ENCODE measurements at regions not wholly inside any gene's neighbourhood (a gene's known extent, or its start where the extent isn't known, plus 50 kb on each side); places are given as distances from the start of the nearest gene placed in this dataset.

DNA sequence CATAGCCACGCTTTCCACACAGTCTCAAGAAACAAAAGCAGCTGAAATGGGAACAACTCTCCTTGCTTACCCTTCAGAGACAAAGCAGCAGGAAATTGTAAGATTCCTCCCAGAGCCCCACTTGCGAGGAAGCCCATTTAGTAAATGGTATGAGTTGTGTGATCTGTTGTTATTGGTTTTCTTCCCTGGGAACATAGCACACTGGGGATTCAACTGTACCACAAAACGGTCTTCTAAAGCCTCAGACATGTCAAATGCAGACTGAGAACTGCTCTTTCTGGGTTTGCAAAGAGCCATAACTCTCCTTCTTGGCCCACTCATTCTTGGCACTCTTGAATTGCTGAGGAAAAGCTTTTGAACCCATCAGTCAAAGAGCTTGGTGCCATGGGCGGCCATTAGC lies 101.0 kb upstream of the COL8A1 start:
- Mint-ChIP-seq H3K9me3 (no peaks in the 10 kb centered on the region), H3K4me1 (no peaks in the 10 kb centered on the region), H3K27me3 (ENCODE audit: low read depth in 2 of 2) (no peaks in the 10 kb centered on the region), H3K36me3 (no peaks in the 10 kb centered on the region), H3K27ac (no peak overlapping the region), H3K4me3 (no peak overlapping the region)
- Histone ChIP-seq H3K4me3 (ENCODE audit: low read length) (no peak overlapping the region), H3K9me3 (ENCODE audit: control insufficient read depth, insufficient read depth, low read length) (no peaks in the 10 kb centered on the region), H3K4me1 (ENCODE audit: control insufficient read depth, insufficient read depth, low read length) (no peaks in the 10 kb centered on the region), H3K27me3 (ENCODE audit: control insufficient read depth, insufficient read depth, low read length) (no peaks in the 10 kb centered on the region), H3K36me3 (ENCODE audit: control insufficient read depth, insufficient read depth, low read length) (no peaks in the 10 kb centered on the region), H3K27ac (ENCODE audit: low read length) (no peak overlapping the region)
- DNase-seq (no peak), ATAC-seq (no peak)
- intact Hi-C loops (cut with micrococcal nuclease): no loop called here
- TF ChIP-seq, protein P1, sequence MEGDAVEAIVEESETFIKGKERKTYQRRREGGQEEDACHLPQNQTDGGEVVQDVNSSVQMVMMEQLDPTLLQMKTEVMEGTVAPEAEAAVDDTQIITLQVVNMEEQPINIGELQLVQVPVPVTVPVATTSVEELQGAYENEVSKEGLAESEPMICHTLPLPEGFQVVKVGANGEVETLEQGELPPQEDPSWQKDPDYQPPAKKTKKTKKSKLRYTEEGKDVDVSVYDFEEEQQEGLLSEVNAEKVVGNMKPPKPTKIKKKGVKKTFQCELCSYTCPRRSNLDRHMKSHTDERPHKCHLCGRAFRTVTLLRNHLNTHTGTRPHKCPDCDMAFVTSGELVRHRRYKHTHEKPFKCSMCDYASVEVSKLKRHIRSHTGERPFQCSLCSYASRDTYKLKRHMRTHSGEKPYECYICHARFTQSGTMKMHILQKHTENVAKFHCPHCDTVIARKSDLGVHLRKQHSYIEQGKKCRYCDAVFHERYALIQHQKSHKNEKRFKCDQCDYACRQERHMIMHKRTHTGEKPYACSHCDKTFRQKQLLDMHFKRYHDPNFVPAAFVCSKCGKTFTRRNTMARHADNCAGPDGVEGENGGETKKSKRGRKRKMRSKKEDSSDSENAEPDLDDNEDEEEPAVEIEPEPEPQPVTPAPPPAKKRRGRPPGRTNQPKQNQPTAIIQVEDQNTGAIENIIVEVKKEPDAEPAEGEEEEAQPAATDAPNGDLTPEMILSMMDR (IDR thresholded peaks at IDR 0.05): no peak
- 84% methylated on average over 4 of the region's 4 CpGs for WGBS (ENCODE audit: insufficient coverage)

DNA sequence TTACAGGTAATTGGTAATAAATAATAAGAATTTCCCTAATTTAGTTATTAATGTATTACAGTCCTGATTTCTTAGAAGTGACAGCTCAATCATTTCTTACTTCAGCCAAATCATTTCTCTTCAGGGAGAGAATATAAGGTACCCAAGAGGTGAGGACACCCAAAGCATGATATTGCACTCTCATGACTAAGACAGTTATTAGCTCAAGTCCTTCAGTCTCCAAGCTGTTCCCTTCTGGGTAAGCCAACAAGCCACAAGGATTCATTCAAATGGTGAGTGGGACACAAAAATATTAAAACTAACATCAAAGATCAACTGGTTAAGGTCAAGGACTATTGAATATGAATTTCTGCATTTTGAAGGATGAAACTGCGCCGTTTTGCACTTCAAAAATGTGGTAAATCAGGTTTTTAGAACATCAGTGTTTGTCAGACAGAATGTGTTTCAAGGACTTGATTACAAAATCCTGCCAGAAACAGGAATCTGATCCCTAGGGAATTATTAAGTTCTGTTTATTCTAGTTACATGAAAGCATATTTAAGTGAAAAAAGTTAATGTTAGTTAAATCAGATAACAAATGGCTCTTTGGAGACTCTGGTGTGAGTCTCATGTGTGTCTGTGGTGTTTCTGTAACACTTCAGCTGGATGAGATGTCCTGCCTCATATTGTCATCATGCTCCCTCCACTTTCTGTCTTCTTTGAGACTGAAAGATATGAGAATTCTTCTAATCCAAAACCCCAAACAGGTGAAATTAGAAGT lies 101.7 kb upstream of the COL8A1 start:
- Histone ChIP-seq H3K9me3 (ENCODE audit: control insufficient read depth, insufficient read depth, low read length) (no peaks in the 10 kb centered on the region), H3K27ac (ENCODE audit: low read length) (no peak overlapping the region), H3K27me3 (ENCODE audit: control insufficient read depth, insufficient read depth, low read length) (no peaks in the 10 kb centered on the region), H3K36me3 (ENCODE audit: control insufficient read depth, insufficient read depth, low read length) (no peaks in the 10 kb centered on the region), H3K4me3 (ENCODE audit: low read length) (no peak overlapping the region), H3K4me1 (ENCODE audit: control insufficient read depth, insufficient read depth, low read length) (no peaks in the 10 kb centered on the region)
- WGBS (ENCODE audit: insufficient coverage): 83% methylated on average over 2 of the region's 2 CpGs
- intact Hi-C loops (cut with micrococcal nuclease): no loop called here
- no peaks in the 10 kb centered on the region for H3K9me3 Mint-ChIP-seq
- TF ChIP-seq, protein P1 (IDR thresholded peaks at IDR 0.05): no peak
- DNase-seq (no peak), ATAC-seq (no peak)
- H3K27ac Mint-ChIP-seq: no peak overlapping the region
- H3K27me3 Mint-ChIP-seq (ENCODE audit: low read depth in 2 of 2): no peaks in the 10 kb centered on the region
- no peaks in the 10 kb centered on the region for H3K4me1 Mint-ChIP-seq
- no peak overlapping the region for H3K4me3 Mint-ChIP-seq
- no peaks in the 10 kb centered on the region for H3K36me3 Mint-ChIP-seq

DNA sequence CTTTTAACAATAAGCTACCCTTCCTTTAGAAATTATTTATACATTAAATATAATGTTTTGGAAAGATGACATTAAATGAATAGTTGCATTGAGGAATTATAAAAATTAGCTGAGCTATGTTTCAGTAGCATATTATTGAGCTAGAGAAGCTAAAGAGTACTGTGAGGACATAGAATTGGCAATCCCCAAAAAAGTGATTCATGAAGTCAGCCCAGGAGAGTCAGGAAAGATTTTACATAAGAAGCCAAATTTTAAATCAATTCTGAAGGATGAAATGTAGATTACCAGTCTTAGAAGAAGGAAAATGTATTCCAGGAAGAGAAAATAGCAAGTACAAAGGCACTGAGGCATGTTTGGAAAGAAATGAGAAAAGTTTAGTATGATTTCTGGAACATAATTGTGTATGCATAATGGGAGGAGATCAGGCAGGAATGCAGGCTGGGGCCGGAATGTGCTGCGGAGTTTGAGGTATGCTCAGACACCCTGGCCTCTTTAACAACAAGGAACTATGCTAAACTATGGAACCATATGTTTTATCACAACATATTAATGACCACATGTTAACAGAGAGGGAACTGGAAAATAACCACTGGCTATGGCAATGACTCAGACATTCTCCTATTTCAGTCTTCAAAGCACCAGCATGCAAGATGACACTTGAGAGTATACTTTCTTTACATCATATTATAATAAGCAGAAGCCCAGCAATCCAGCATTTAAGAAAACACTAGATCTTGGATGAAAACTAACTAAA lies 103.3 kb upstream of the COL8A1 start:
- H3K27ac Mint-ChIP-seq: no peak overlapping the region
- no peaks in the 10 kb centered on the region for H3K9me3 Mint-ChIP-seq
- no peaks in the 10 kb centered on the region for H3K36me3 ChIP-seq (ENCODE audit: control insufficient read depth, insufficient read depth, low read length)
- no peak overlapping the region for H3K27ac ChIP-seq (ENCODE audit: low read length)
- no peaks in the 10 kb centered on the region for H3K4me1 ChIP-seq (ENCODE audit: control insufficient read depth, insufficient read depth, low read length)
- TF ChIP-seq, protein P1 (IDR thresholded peaks at IDR 0.05): no peak
- H3K36me3 Mint-ChIP-seq: no peaks in the 10 kb centered on the region
- DNase-seq: no peak
- no peaks in the 10 kb centered on the region for H3K9me3 ChIP-seq (ENCODE audit: control insufficient read depth, insufficient read depth, low read length)
- WGBS (ENCODE audit: insufficient coverage): 93% methylated on average over 2 of the region's 2 CpGs
- no peak overlapping the region for H3K4me3 ChIP-seq (ENCODE audit: low read length)
- H3K4me3 Mint-ChIP-seq: no peak overlapping the region
- H3K27me3 Mint-ChIP-seq (ENCODE audit: low read depth in 2 of 2): no peaks in the 10 kb centered on the region
- no peak for ATAC-seq
- no peaks in the 10 kb centered on the region for H3K4me1 Mint-ChIP-seq
- intact Hi-C loops (cut with micrococcal nuclease): no loop called here
- no peaks in the 10 kb centered on the region for H3K27me3 ChIP-seq (ENCODE audit: control insufficient read depth, insufficient read depth, low read length)

Measured in natural killer cell (primary cell).